ENCODE measurements at regions not wholly inside any gene's neighbourhood (a gene's known extent, or its start where the extent isn't known, plus 50 kb on each side); places are given as distances from the start of the nearest gene placed in this dataset.

- TF ChIP-seq CTCF (IDR thresholded peaks at IDR 0.05) (no peak), POLR2A (IDR thresholded peaks at IDR 0.05) (no peak)
Observed at GRCh38 chr2:236366397-236366796, 102.2 kb upstream of the ASB18 start.

Data from uterus (tissue), 2 donors.